ENCODE measurements at regions not wholly inside any gene's neighbourhood (a gene's known extent, or its start where the extent isn't known, plus 50 kb on each side); places are given as distances from the start of the nearest gene placed in this dataset.

- no peaks in the 10 kb centered on the region for H3K27me3 ChIP-seq (ENCODE audit: insufficient read depth, low read length, poor library complexity, severe bottlenecking)
- POLR2A ChIA-PET: no interaction called here
- H3K27ac Mint-ChIP-seq: no peak overlapping the region
Measured at GRCh38 chr4:13984991-13985800, 357.7 kb upstream of the BOD1L1 start.

GRCh38 chr4:13985837-13986236, 358.3 kb upstream of the BOD1L1 start:
- no peak overlapping the region for H3K4me3 ChIP-seq (ENCODE audit: low read length)
- no peaks in the 10 kb centered on the region for H3K4me1 ChIP-seq (ENCODE audit: insufficient read depth, low read length)
- no peaks in the 10 kb centered on the region for H3K9me3 ChIP-seq (ENCODE audit: low read length)
- no peaks in the 10 kb centered on the region for H3K36me3 Mint-ChIP-seq
- peaks cover 0 to 3% (median 0%) of the 10 kb centered on the region in 5 donors for H3K9me3 Mint-ChIP-seq
- no peak for DNase-seq
- POLR2A ChIA-PET: no interaction called here
- no peaks in the 10 kb centered on the region for H3K4me1 Mint-ChIP-seq
- H3K27me3 ChIP-seq (ENCODE audit: insufficient read depth, low read length, poor library complexity, severe bottlenecking): no peaks in the 10 kb centered on the region
- no peaks in the 10 kb centered on the region for H3K27me3 Mint-ChIP-seq
- H3K27ac Mint-ChIP-seq: no peak overlapping the region
- no peak overlapping the region for H3K4me3 Mint-ChIP-seq
- no peak overlapping the region for H3K27ac ChIP-seq (ENCODE audit: low read depth, low read length)
- CTCF ChIA-PET: no interaction called here
- no peaks in the 10 kb centered on the region for H3K36me3 ChIP-seq (ENCODE audit: insufficient read depth, low read length)

More at GRCh38 chr4:13984991-13985800, 357.7 kb upstream of the BOD1L1 start:
- H3K36me3 Mint-ChIP-seq: no peaks in the 10 kb centered on the region
- H3K9me3 Mint-ChIP-seq: peaks cover 0 to 3% (median 0%) of the 10 kb centered on the region in 5 donors
- no peak overlapping the region for H3K4me3 Mint-ChIP-seq
- no peaks in the 10 kb centered on the region for H3K4me1 Mint-ChIP-seq
- no peak for DNase-seq
- Histone ChIP-seq H3K27ac (ENCODE audit: low read depth, low read length) (no peak overlapping the region), H3K9me3 (ENCODE audit: low read length) (no peaks in the 10 kb centered on the region), H3K36me3 (ENCODE audit: insufficient read depth, low read length) (no peaks in the 10 kb centered on the region), H3K4me1 (ENCODE audit: insufficient read depth, low read length) (no peaks in the 10 kb centered on the region), H3K4me3 (ENCODE audit: low read length) (no peak overlapping the region)
- CTCF ChIA-PET: no interaction called here
- no peaks in the 10 kb centered on the region for H3K27me3 Mint-ChIP-seq

GRCh38 chr4:13986548-13986947, 359.0 kb upstream of the BOD1L1 start:
- H3K9me3 ChIP-seq (ENCODE audit: low read length): no peaks in the 10 kb centered on the region
- ChIA-PET POLR2A (no interaction called here), CTCF (no interaction called here)
- DNase-seq: no peak
- Mint-ChIP-seq H3K27me3 (no peaks in the 10 kb centered on the region), H3K27ac (no peak overlapping the region), H3K4me3 (peak overlapping the region in 1 of 7 donors; percentile 13), H3K9me3 (peaks cover 0 to 3% (median 0%) of the 10 kb centered on the region in 5 donors), H3K4me1 (no peaks in the 10 kb centered on the region), H3K36me3 (no peaks in the 10 kb centered on the region)
- no peaks in the 10 kb centered on the region for H3K36me3 ChIP-seq (ENCODE audit: insufficient read depth, low read length)
- H3K27ac ChIP-seq (ENCODE audit: low read depth, low read length): no peak overlapping the region
- H3K4me3 ChIP-seq (ENCODE audit: low read length): no peak overlapping the region
- no peaks in the 10 kb centered on the region for H3K27me3 ChIP-seq (ENCODE audit: insufficient read depth, low read length, poor library complexity, severe bottlenecking)
- no peaks in the 10 kb centered on the region for H3K4me1 ChIP-seq (ENCODE audit: insufficient read depth, low read length)

GRCh38 chr4:13988353-13989305, 361.1 kb upstream of the BOD1L1 start:
- ChIA-PET POLR2A (no interaction called here), CTCF (no interaction called here)
- H3K36me3 ChIP-seq (ENCODE audit: insufficient read depth, low read length): no peaks in the 10 kb centered on the region
- H3K4me3 ChIP-seq (ENCODE audit: low read length): no peak overlapping the region
- Mint-ChIP-seq H3K27ac (no peak overlapping the region), H3K4me3 (no peak overlapping the region), H3K36me3 (no peaks in the 10 kb centered on the region), H3K27me3 (no peaks in the 10 kb centered on the region), H3K4me1 (no peaks in the 10 kb centered on the region), H3K9me3 (peaks cover 0 to 7% (median 0%) of the 10 kb centered on the region in 5 donors)
- H3K27ac ChIP-seq (ENCODE audit: low read depth, low read length): no peak overlapping the region
- no peaks in the 10 kb centered on the region for H3K4me1 ChIP-seq (ENCODE audit: insufficient read depth, low read length)
- no peaks in the 10 kb centered on the region for H3K27me3 ChIP-seq (ENCODE audit: insufficient read depth, low read length, poor library complexity, severe bottlenecking)
- H3K9me3 ChIP-seq (ENCODE audit: low read length): no peaks in the 10 kb centered on the region
- DNase-seq: no peak

GRCh38 chr4:13989501-13989900, 362.0 kb upstream of the BOD1L1 start:
- H3K36me3 Mint-ChIP-seq: no peaks in the 10 kb centered on the region
- Histone ChIP-seq H3K9me3 (ENCODE audit: low read length) (no peaks in the 10 kb centered on the region), H3K4me3 (ENCODE audit: low read length) (no peak overlapping the region), H3K27me3 (ENCODE audit: insufficient read depth, low read length, poor library complexity, severe bottlenecking) (no peaks in the 10 kb centered on the region), H3K4me1 (ENCODE audit: insufficient read depth, low read length) (no peaks in the 10 kb centered on the region), H3K27ac (ENCODE audit: low read depth, low read length) (no peak overlapping the region), H3K36me3 (ENCODE audit: insufficient read depth, low read length) (no peaks in the 10 kb centered on the region)
- no peaks in the 10 kb centered on the region for H3K27me3 Mint-ChIP-seq
- POLR2A ChIA-PET: no interaction called here
- H3K27ac Mint-ChIP-seq: no peak overlapping the region
- peaks cover 0 to 7% (median 0%) of the 10 kb centered on the region in 5 donors for H3K9me3 Mint-ChIP-seq
- no peaks in the 10 kb centered on the region for H3K4me1 Mint-ChIP-seq
- CTCF ChIA-PET: no interaction called here
- H3K4me3 Mint-ChIP-seq: no peak overlapping the region
- DNase-seq: no peak

GRCh38 chr4:13990596-13991589, 363.4 kb upstream of the BOD1L1 start:
- H3K27ac Mint-ChIP-seq: no peak overlapping the region
- Histone ChIP-seq H3K36me3 (ENCODE audit: insufficient read depth, low read length) (no peaks in the 10 kb centered on the region), H3K4me3 (ENCODE audit: low read length) (no peak overlapping the region), H3K27me3 (ENCODE audit: insufficient read depth, low read length, poor library complexity, severe bottlenecking) (no peaks in the 10 kb centered on the region), H3K4me1 (ENCODE audit: insufficient read depth, low read length) (no peaks in the 10 kb centered on the region), H3K9me3 (ENCODE audit: low read length) (no peaks in the 10 kb centered on the region), H3K27ac (ENCODE audit: low read depth, low read length) (no peak overlapping the region)
- ChIA-PET CTCF (no interaction called here), POLR2A (no interaction called here)
- peaks cover 0 to 3% (median 0%) of the 10 kb centered on the region in 5 donors for H3K9me3 Mint-ChIP-seq
- H3K36me3 Mint-ChIP-seq: no peaks in the 10 kb centered on the region
- H3K4me3 Mint-ChIP-seq: no peak overlapping the region
- no peaks in the 10 kb centered on the region for H3K4me1 Mint-ChIP-seq
- no peaks in the 10 kb centered on the region for H3K27me3 Mint-ChIP-seq
- DNase-seq: no peak

- H3K36me3 Mint-ChIP-seq: no peaks in the 10 kb centered on the region
- H3K27ac Mint-ChIP-seq: no peak overlapping the region
- Histone ChIP-seq H3K4me3 (ENCODE audit: low read length) (no peak overlapping the region), H3K27ac (ENCODE audit: low read depth, low read length) (no peak overlapping the region), H3K4me1 (ENCODE audit: insufficient read depth, low read length) (no peaks in the 10 kb centered on the region), H3K27me3 (ENCODE audit: insufficient read depth, low read length, poor library complexity, severe bottlenecking) (no peaks in the 10 kb centered on the region), H3K36me3 (ENCODE audit: insufficient read depth, low read length) (no peaks in the 10 kb centered on the region), H3K9me3 (ENCODE audit: low read length) (no peaks in the 10 kb centered on the region)
- CTCF ChIA-PET: no interaction called here
- H3K4me3 Mint-ChIP-seq: no peak overlapping the region
- no peaks in the 10 kb centered on the region for H3K27me3 Mint-ChIP-seq
- POLR2A ChIA-PET: no interaction called here
- DNase-seq: no peak
- no peaks in the 10 kb centered on the region for H3K4me1 Mint-ChIP-seq
- peaks cover 0 to 3% (median 0%) of the 10 kb centered on the region in 5 donors for H3K9me3 Mint-ChIP-seq
Measured at GRCh38 chr4:13992041-13992440, 364.5 kb upstream of the BOD1L1 start.

Measured in CD8-positive, alpha-beta memory T cell (primary cell).